WI38 (cell line): ENCODE measurements at regions not wholly inside any gene's neighbourhood (a gene's known extent, or its start where the extent isn't known, plus 50 kb on each side); places are given as distances from the start of the nearest gene placed in this dataset.

Experiments used
- H3K4me3 ChIP-seq: 2 replicates; pipeline ENCODE4 v1.5.1; 2011; ENCODE audit warnings: low read depth, mild to moderate bottlenecking, control low read depth, low read length
- TF ChIP-seq, protein P1 (sequence below): IDR thresholded peaks from 2 replicates; pipeline ENCODE4 v1.5.1; 2012; ENCODE audit warnings: low read depth, mild to moderate bottlenecking, control low read depth, low read length

DNA sequence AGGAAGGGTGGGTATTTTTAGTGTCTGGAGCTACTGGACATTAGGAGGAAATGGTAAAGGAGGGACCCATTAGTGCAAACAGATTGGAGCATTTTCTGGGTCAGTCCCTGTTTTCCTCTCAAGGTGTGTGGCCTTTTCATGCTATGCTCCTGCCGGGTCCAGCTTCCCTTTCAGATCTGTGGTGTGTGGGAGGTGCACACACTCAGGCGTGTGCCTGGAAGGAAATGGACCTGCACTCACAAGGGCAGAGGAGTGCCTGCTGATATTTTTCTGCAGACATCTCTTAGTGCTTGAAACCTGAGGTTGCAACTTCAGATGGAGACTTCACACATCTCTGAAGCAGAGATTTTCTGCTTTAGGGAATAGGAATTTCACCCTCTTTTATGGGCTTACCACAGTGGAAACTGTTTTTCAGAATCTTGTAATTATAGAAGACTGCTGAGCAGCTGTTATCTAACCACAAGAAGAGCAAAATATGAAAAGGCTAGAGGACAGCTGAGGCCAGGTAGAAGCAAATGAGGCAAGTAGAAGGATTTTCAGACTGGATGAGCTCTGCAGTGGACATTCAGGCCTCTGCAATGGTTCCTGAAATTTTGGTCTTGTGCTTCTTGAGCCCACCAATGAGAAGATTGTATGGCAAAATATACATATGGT lies 764.3 kb downstream of the QKI start:
- TF ChIP-seq, protein P1, sequence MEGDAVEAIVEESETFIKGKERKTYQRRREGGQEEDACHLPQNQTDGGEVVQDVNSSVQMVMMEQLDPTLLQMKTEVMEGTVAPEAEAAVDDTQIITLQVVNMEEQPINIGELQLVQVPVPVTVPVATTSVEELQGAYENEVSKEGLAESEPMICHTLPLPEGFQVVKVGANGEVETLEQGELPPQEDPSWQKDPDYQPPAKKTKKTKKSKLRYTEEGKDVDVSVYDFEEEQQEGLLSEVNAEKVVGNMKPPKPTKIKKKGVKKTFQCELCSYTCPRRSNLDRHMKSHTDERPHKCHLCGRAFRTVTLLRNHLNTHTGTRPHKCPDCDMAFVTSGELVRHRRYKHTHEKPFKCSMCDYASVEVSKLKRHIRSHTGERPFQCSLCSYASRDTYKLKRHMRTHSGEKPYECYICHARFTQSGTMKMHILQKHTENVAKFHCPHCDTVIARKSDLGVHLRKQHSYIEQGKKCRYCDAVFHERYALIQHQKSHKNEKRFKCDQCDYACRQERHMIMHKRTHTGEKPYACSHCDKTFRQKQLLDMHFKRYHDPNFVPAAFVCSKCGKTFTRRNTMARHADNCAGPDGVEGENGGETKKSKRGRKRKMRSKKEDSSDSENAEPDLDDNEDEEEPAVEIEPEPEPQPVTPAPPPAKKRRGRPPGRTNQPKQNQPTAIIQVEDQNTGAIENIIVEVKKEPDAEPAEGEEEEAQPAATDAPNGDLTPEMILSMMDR: no peak
- H3K4me3 ChIP-seq: no peak overlapping the region

DNA sequence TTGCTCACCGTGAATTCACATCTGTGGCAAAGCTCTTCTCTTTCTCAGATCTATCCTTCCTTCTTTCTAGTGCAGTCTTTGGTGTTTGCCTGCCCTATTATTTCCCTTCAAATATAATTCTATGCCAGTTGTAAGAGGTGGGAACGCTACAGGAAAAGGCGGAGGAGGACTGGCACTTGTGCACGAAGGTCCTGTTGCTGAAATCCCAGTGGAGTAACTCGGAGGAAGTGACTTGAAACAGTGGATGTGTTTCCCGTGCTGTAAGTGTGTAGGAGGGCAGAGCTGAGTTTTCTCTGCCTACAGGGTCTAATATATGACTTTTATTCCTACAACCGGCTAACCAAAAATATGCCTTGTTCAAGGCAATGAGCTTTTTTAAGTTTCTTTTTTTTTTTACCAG lies 754.8 kb downstream of the QKI start:
- no peak overlapping the region for H3K4me3 ChIP-seq
- TF ChIP-seq, protein P1: no peak

DNA sequence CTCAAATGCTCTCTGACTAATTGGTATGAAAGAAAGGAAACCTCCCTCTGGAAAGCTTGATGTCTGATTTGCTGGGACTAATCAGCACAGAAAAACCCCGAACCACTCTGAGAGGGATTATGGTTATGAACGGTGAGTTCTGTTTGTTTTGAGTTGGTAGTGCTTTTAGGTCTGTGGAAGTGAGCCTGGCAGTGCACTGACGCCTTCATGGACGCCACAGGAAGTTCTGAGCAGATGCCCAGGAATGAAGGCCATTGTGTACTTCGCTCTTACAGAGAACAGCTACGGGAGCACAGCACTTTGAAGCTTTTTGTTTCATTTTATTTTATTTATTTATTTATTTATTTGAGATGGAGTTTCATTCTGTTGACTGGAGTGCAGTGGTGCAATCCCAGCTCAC lies 754.1 kb downstream of the QKI start:
- TF ChIP-seq, protein P1: no peak

DNA sequence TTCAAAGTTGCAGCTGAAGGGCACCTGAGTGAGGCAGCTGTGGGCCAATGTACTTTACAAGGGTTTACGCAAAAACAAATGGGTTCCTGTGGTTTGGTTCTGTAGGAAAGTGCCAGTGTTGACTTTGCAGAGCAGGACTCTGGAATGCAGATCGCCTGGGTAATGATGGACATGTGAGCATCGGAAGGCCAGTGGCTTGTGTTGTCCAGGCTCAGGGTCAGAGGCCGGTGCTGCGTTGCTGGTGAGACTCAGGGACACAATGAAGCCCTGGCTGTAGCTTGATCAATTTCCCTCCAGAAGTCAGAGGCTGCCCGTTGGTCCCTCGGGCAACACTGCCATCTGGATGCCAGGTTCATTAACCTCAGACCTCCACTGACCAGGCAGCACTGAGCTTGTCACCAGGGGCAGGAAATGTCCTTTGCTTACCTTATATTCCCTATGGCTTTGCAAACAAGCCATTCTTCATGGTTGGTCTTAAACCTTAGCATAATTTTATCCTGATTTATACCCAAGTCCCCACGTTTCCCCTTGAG lies 753.4 kb downstream of the QKI start:
- TF ChIP-seq, protein P1: no peak
- H3K4me3 ChIP-seq: no peak overlapping the region

More for the DNA sequence above, 754.1 kb downstream of the QKI start:
- no peak overlapping the region for H3K4me3 ChIP-seq

DNA sequence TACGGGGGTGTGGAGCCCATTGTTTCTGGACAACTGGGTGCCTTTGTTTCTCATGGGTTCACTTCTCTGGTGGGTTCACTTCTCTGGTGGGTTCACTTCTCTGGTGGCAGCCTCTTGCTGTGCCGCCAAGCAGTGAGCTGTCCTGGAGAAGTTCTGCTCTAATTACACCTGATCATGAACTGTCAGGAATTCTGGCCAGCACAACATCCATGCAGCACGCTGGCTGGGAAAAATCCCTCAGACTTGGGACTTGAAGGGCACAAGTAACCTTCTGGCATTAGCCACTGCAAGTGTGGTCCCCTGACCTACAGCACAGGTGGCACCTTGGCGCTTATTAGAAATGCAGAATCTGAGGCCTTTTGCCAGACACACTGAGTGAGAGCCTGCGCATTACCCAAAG lies 752.5 kb downstream of the QKI start:
- TF ChIP-seq, protein P1: no peak
- no peak overlapping the region for H3K4me3 ChIP-seq

DNA sequence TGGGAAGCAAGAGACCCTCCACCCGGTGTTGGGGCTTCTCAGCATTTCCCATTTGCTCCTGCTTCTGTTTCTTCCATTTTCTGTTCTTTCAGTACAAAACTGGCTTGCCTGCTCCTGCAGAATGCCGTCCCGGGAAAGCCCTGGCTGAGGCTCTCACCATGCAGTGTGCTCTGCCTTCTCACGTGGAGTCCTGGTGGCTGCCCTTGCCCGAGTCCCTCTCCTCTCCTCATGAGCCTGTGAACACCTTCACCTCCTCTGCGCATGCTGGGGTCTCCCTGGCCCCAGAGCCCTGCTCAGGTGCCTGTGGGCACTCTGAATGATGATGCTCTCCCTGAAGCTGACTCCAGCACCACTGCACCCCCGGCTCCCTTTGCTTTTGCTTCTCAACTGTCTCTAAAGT lies 752.0 kb downstream of the QKI start:
- no peak overlapping the region for H3K4me3 ChIP-seq
- TF ChIP-seq, protein P1: no peak

DNA sequence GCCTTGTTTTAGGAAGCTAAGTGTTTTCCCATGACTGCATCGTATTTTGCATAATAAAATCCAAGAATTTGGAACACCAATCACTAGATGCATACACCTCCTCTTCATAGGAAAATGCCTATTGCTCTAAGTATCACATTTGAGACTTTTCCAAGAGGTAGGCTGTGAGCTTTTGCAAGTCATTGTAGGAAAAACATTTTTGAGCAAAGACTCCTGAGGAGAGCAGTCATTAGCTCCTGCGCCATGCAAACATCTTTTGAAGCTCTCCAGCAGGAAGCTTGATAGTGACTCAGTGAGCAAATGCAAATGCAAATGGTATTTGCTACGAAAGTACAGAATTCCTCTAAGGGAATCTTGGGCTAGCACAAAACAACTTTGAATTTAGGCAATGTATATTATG lies 750.4 kb downstream of the QKI start:
- TF ChIP-seq, protein P1: no peak

More for the DNA sequence above, 750.4 kb downstream of the QKI start:
- H3K4me3 ChIP-seq: no peak overlapping the region
